GM12878 (cell line): ENCODE measurements at regions not wholly inside any gene's neighbourhood (a gene's known extent, or its start where the extent isn't known, plus 50 kb on each side); places are given as distances from the start of the nearest gene placed in this dataset.

Source experiments
- ASH2L ChIP-seq: fragments of 300-600, 200-600 bp; sonication (generic); IDR thresholded peaks from 2 replicates; pipeline ENCODE4 v1.6.1; 2017; ENCODE audit warnings: low read depth, mild to moderate bottlenecking, borderline replicate concordance
- ATF7 ChIP-seq: fragments of 450-650 bp; IDR thresholded peaks from 2 replicates; pipeline ENCODE4 v1.6.1; 2016; ENCODE audit warnings: low read depth, mild to moderate bottlenecking
- CBX3 ChIP-seq: fragments of 200-600 bp; sonication (generic); IDR thresholded peaks from 2 replicates; pipeline ENCODE4 v1.6.1; 2016; ENCODE audit warnings: low read depth, borderline replicate concordance
- CREM ChIP-seq: IDR thresholded peaks from 2 replicates; pipeline ENCODE4 v1.6.1; 2014; ENCODE audit warnings: antibody characterized with exemption, low read depth
- EZH2 ChIP-seq: IDR thresholded peaks from 2 replicates; pipeline ENCODE4 v1.6.1; 2012; ENCODE audit warnings: low read depth, mild to moderate bottlenecking, control low read depth, inconsistent platforms, low read length, borderline replicate concordance; ENCODE audit not compliant: control insufficient read depth
- HCFC1 ChIP-seq: fragments of 150-350 bp; IDR thresholded peaks from 2 replicates; pipeline ENCODE4 v1.6.1; 2014; ENCODE audit warnings: low read length
- HDGF ChIP-seq: fragments of 450-650 bp; IDR thresholded peaks from 2 replicates; pipeline ENCODE4 v1.6.1; 2016; ENCODE audit warnings: antibody characterized with exemption
- NR2C2 ChIP-seq: IDR thresholded peaks from 2 replicates; pipeline ENCODE4 v1.6.1; 2011; ENCODE audit warnings: borderline replicate concordance, low read depth; ENCODE audit not compliant: control insufficient read depth, insufficient read length
- POLR2AphosphoS5 ChIP-seq: IDR thresholded peaks from 2 replicates; pipeline ENCODE4 v1.6.1; 2011; ENCODE audit warnings: mild to moderate bottlenecking, low read length, inconsistent platforms
- RUNX3 ChIP-seq: IDR thresholded peaks from 2 replicates; pipeline ENCODE4 v1.6.1; 2012; ENCODE audit warnings: low read length, inconsistent platforms
- ZNF384 ChIP-seq: IDR thresholded peaks from 2 replicates; pipeline ENCODE4 v1.6.1; 2012; ENCODE audit warnings: low read depth, mild to moderate bottlenecking, low read length, improper control_type of control experiment, borderline replicate concordance
- TF ChIP-seq, protein P1 (sequence below), 3 experiments: IDR thresholded peaks in 2 of 3; conservative IDR thresholded peaks in 1 of 3; 2 replicates each; pipeline ENCODE4 v1.5.1; 2011; ENCODE audit warnings: low read depth in 3 of 3, low read length in 3 of 3, mild to moderate bottlenecking in 3 of 3, control low read depth in 2 of 3, moderate library complexity in 2 of 3, inconsistent platforms in 1 of 3, mixed read lengths in 1 of 3; ENCODE audit not compliant: control insufficient read depth in 2 of 3, insufficient read depth in 1 of 3; ENCODE audit errors: extremely low read depth in 1 of 3
- TF ChIP-seq, protein P2 (sequence below): IDR thresholded peaks from 2 replicates; pipeline ENCODE4 v1.6.1; 2011; ENCODE audit warnings: borderline replicate concordance, low read depth, mild to moderate bottlenecking, moderate library complexity, low read length; ENCODE audit not compliant: insufficient read depth, poor library complexity, severe bottlenecking

GRCh38 chr2:196440413-196440812 lies 199.1 kb upstream of the CCDC150 start:
- TF ChIP-seq CBX3 (no peak), POLR2AphosphoS5 (no peak), EZH2 (no peak), HDGF (no peak), ATF7 (no peak), ASH2L (no peak), RUNX3 (peak; percentile 24; the same call in 1 of the 2 replicates), NR2C2 (no peak), ZNF384 (no peak), CREM (no peak), HCFC1 (no peak)
- TF ChIP-seq, protein P1, sequence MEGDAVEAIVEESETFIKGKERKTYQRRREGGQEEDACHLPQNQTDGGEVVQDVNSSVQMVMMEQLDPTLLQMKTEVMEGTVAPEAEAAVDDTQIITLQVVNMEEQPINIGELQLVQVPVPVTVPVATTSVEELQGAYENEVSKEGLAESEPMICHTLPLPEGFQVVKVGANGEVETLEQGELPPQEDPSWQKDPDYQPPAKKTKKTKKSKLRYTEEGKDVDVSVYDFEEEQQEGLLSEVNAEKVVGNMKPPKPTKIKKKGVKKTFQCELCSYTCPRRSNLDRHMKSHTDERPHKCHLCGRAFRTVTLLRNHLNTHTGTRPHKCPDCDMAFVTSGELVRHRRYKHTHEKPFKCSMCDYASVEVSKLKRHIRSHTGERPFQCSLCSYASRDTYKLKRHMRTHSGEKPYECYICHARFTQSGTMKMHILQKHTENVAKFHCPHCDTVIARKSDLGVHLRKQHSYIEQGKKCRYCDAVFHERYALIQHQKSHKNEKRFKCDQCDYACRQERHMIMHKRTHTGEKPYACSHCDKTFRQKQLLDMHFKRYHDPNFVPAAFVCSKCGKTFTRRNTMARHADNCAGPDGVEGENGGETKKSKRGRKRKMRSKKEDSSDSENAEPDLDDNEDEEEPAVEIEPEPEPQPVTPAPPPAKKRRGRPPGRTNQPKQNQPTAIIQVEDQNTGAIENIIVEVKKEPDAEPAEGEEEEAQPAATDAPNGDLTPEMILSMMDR (IDR thresholded peaks at IDR 0.05 in 2 of 3, conservative IDR thresholded peaks at IDR 0.05 in 1 of 3; ENCODE audit: control insufficient read depth in 2 of 3, extremely low read depth in 1 of 3, insufficient read depth in 1 of 3, low read depth in 3 of 3, low read length in 3 of 3) = no peak
- TF ChIP-seq, protein P2, sequence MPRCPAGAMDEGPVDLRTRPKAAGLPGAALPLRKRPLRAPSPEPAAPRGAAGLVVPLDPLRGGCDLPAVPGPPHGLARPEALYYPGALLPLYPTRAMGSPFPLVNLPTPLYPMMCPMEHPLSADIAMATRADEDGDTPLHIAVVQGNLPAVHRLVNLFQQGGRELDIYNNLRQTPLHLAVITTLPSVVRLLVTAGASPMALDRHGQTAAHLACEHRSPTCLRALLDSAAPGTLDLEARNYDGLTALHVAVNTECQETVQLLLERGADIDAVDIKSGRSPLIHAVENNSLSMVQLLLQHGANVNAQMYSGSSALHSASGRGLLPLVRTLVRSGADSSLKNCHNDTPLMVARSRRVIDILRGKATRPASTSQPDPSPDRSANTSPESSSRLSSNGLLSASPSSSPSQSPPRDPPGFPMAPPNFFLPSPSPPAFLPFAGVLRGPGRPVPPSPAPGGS = no peak
